Amniotic stem cell (primary cell): ENCODE measurements at regions not wholly inside any gene's neighbourhood (a gene's known extent, or its start where the extent isn't known, plus 50 kb on each side); places are given as distances from the start of the nearest gene placed in this dataset.
"Not testable (repeated sequence)": the region's sequence is repeated elsewhere in the genome, so short reads cannot be mapped to it uniquely, and the experiment has no call there.

Experiments
- DNase-seq: peaks from one replicate; lab custom pipeline; 2025; lab: John Stamatoyannopoulos, UW

- DNase-seq = no peak
Observed at GRCh38 chr12:88756153-88756552, 175.9 kb upstream of the KITLG start.

GRCh38 chr12:88753707-88754106, 173.4 kb upstream of the KITLG start:
- DNase-seq = no peak

DNA sequence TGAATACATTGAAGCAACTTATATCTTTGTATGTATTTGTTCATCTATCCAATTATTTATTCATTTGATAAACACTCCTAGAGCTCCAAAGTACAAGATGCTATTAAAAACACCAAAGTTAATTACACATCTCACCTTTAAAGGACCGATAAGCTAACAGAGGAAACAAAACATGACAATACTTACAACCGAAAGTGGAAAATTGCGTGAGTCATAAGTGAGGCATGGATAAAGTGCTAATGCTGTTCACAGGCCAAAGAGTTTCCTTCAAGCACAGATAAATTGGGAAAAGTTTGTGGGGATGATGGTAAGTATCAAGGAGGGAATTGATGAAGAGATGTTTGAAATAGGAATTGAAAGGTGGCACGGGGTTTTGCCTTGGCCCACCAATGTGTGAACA, 172.8 kb upstream of the KITLG start:
- DNase-seq = no peak

- no peak for DNase-seq
Observed at GRCh38 chr12:88752183-88752582, 171.9 kb upstream of the KITLG start.

GRCh38 chr12:88750867-88751543, 170.7 kb upstream of the KITLG start:
- DNase-seq = no peak

DNA sequence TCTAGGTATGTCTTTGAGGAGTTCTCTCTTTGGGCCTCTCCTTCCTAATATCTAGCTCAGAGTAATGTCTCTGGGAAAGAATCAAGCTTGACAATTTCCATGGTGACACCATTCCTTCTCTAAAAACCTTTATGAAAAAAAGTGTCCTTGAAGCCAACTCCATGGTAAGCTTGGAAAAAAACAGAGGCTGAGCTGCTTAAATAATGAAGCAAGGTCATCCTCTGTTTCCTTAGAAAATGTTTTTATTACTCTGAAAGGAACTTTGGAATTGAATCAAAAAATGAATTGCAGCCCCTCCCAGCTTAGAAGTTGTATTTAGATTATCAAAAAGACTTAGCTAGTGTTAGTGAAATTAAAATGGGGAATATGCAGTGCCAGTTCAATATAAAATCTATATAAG, 166.1 kb upstream of the KITLG start:
- no peak for DNase-seq

- DNase-seq = no peak
Observed at GRCh38 chr12:88743946-88744685, 163.8 kb upstream of the KITLG start.

DNA sequence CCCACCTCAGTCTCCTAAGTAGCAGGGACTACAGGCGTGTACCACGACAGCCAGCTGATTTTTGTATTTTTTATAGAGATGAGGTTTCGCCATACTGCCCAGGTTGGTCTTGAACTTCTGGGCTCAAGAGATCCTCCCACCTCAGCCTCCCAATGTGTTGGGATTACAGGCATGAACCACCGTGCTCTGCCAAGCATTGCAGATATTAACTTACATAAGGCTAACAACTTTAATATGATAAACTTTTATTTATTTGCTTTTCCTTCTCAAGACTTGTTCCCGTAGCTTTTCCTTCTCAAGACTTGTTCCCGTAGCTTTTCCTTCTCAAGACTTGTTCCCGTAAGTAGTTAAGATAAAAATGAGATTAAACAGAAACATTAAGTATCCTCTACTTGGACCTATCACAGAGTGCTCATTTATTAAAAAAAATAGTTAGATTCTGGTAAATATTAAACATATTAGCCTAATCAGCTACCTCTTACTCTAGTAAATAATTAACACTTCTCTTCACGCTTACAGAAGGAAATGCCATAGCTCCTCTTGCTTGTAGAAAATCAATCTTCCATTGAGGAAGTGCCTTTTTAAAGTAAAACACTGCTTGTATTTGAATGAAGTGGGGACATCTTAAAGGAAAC, 157.7 kb upstream of the KITLG start:
- DNase-seq = no peak

- no peak for DNase-seq
Observed at GRCh38 chr12:88736031-88736430, 155.8 kb upstream of the KITLG start.

DNA sequence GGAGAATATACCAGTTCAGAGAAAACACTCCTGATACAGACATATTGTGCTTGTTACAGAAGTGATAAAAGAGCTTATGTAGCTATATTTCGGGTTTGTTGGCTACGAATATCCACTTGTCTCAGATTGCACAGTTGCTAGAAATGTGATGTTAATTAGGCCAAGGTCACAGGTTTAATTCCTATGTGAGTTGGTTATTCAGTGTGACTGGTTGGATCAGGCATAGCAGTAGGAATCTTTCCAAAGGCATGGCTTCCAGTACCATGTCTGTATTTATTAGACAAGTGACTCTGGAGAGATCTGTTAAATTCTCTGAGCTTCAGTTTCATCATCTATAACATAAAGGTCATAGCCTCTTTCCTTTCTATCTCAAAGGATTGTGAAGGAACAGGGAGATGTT, 152.7 kb upstream of the KITLG start:
- DNase-seq = no peak

DNA sequence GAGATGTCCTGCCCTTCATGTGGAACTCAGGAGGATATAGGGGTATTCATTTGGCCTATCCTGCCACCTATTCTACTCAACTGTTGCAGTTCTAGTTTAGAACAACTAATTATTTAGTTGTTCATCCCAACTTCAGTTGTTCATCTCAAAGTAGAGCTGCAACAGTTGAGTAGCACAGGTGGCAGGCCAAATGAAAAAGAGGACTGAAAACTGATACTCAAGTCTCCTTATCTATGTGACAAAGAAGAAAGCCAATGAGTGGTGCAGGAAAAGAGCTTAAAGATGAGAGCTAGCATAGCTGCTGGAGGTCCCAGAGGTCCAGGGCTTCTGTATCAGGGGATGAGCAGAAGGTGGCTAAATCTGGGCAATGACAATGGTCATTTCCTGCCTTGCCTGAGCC, 148.9 kb upstream of the KITLG start:
- no peak for DNase-seq

DNA sequence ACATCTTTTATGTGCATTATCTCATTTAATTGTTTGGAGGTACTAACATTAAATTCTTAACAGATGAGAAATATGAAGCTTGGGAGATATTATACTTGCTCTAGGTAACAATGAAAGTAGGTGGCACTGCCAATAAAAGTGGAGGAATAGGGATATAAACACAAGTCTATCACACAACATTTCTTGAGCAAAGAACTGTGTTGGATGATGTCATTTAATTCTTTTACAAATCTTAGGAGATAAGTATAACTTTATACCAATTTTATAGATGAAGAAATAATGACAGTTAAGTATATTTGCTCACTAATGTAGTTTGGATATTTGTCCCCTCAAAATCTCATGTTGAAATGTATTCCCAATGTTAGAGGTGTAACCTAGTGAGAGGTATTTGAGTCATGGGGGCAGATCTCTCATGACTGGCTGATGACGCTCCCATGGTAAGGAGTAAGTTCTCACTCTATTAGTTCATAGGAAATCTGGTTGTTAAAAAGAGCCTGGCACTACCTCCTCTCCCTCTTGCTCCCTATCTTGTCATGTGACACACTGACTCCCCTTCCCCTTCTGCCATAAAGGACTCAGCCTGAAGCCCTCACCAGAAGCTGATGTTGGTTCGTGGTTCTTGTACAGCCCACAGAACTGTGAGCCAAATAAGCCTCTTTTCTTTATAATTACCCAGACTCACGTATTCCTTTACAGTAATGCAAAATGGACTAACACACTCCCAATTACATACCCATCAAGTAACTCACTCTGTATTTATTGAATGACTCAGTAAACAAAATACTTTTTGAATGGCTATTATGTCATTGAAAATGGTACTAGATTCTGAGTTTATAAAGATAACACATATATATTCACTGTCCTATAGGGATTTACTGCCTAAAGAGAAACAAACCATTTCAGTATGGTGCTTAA, 146.8 kb upstream of the KITLG start:
- DNase-seq = no peak

- DNase-seq = no peak
Observed at GRCh38 chr12:88725592-88726143, 145.4 kb upstream of the KITLG start.

GRCh38 chr12:88723219-88723618, 142.9 kb upstream of the KITLG start:
- DNase-seq = no peak

DNA sequence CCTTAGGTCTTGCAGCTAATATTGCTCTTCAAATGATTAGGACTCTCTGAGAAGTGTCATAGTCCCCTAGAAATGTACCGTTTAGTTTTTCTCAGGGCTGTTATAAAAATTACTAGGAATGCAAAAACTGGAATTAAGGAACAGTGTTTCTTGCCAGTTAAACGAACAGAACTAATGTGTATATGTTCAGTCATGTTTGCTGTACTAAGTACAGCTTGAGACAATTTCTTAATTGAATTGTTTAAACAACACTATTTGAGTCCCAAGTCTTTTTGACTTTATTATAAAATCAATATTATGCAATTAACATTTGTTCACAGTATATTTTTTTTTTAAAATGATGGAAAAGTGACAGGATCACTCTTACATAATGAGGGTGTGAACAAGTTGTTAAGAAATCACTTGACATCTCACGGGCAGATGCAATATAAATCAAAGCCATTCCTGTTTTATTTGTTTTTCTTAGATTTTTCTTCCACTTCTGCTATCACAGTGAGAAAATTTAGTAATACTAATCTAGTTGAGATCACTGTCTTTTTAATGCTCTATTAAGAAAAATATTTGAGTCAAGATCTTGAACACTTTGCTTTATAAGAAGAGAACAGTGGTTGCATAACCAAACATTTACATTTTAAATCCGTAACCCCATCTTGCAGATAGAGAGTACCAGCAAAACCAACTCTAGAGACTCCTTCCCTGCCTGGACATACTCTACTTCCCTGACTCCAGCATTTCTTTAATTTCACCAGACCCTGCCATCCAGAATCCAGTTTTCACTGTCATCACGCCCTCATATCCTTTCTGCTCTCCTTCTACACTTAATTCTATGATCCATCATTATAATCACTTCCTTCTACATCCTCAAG, 140.7 kb upstream of the KITLG start:
- DNase-seq = no peak

DNA sequence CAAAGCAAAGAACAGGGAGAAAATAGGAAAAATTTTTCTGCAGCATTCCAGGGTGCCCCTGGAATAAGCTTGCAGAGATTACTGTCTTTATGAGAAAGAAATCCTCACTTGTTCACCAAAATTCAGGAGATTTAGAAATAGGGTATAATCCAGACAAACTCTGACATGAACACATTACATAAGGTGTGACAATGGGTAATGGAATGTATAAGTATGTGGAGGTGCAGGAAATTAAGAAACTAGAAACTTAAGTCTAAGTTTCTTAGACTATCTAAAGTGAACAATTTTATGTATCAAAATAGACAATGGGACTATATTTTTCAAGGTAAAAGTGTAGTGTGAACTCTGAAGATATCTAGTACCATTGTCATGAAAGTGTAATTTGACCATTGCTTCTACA, 140.0 kb upstream of the KITLG start:
- DNase-seq = no peak

- no peak for DNase-seq
Observed at GRCh38 chr12:88717188-88717587, 136.9 kb upstream of the KITLG start.

DNA sequence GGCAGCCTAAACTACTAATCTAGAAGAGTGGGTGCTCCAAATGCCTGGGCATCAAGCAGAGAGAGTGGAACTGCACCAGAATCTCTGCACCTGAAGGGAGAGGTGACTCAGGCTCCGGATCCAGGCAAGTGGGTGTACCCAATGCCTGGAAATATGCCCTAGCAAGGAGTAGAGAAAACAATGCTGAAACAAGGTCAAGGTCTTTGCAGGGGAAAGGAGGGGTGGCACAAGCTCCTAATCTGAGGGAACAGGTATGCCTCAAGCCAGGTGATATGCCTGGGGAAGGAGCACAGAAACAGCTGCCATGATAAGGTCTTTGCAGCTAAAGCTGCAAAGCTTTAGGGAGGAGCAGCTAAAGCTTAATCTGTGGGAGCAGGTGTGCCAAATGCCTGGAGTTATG, 136.0 kb upstream of the KITLG start:
- no peak for DNase-seq

- no peak for DNase-seq
Observed at GRCh38 chr12:88715673-88716072, 135.4 kb upstream of the KITLG start.

DNA sequence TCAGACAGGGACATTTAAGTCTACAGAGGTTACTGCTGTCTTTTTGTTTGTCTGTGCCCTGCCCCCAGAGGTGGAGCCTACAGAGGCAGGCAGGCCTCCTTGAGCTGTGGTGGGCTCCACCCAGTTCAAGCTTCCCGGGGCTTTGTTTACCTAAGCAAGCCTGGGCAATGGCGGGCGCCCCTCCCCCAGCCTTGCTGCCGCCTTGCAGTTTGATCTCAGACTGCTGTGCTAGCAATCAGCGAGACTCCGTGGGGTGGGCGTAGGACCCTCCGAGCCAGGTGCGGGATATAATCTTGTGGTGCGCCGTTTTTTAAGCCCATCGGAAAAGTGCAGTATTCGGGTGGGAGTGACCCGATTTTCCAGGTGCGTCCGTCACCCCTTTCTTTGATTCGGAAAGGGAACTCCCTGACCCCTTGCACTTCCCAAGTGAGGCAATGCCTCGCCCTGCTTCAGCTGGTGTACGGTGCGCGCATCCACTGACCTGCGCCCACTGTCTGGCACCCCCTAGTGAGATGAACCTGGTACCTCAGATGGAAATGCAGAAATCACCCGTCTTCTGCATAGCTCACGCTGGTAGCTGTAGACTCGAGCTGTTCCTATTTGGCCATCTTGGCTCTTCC, 134.1 kb upstream of the KITLG start:
- DNase-seq = not testable (repeated sequence)

DNA sequence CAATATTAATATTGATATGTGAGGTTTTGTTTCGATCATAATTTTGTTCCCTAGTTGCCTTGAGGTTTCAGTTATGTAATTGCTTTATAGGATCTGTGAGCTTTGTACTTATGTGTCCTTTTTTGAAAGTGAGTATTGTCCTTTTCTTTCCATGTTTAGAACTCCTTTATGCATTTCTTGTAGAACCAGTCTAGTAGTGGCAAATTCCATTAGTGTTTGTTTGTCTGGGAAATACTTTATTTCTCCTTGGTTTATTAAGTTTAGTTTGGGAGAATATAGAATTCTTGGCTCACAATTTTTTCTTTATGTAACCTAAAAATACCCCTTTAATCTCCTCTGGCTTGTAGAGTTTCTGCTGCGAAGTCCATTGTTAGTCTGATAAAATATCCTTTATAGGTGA, 127.5 kb upstream of the KITLG start:
- DNase-seq = no peak
